GM12801 (cell line): ENCODE measurements at regions not wholly inside any gene's neighbourhood (a gene's known extent, or its start where the extent isn't known, plus 50 kb on each side); places are given as distances from the start of the nearest gene placed in this dataset.

ENCODE experiments used
- TF ChIP-seq, protein P1 (sequence below): IDR thresholded peaks from one replicate; pipeline ENCODE4 v1.5.1; 2011; ENCODE audit warnings: control low read depth; ENCODE audit not compliant: insufficient read length; ENCODE audit errors: extremely low read depth

DNA sequence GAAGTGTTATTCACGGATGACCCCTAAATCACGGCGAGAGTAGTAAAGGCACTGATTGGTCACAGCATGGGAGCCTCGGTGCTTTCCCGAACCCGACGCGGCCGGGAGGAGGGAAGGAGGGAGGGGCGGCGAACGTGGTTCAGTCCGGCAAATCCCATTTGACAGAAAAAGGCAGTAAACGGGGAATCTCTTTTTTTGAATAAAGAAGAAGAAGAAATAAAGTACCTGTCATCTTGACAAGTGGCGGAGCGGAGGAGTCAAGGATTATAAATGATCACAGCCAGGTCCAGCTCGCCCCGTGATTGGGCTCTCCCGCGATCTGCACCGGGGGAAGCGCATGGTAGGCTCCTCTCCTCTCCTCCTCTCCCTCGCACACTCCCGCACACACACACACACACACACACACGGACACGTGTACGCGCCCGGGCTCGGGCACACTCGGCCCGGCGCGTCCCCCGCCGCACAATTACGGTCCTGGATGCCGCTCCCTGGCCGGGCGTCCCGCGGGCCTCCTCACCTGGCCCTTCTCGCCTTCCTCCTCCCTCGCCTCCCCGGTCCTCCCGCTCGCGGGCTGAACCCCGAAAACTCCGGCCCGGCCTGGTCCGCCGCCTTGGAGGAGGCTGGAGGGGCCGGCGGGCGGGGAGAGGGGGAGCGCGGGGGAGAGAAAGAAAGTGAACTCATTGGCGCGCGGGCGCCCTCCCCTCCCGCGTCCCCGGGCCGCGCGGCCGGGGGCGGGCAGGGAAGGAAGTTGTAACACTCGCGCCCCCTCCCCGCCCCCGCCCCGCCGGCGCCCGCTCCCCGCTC, 99.2 kb upstream of the TENM3 start:
- TF ChIP-seq, protein P1, sequence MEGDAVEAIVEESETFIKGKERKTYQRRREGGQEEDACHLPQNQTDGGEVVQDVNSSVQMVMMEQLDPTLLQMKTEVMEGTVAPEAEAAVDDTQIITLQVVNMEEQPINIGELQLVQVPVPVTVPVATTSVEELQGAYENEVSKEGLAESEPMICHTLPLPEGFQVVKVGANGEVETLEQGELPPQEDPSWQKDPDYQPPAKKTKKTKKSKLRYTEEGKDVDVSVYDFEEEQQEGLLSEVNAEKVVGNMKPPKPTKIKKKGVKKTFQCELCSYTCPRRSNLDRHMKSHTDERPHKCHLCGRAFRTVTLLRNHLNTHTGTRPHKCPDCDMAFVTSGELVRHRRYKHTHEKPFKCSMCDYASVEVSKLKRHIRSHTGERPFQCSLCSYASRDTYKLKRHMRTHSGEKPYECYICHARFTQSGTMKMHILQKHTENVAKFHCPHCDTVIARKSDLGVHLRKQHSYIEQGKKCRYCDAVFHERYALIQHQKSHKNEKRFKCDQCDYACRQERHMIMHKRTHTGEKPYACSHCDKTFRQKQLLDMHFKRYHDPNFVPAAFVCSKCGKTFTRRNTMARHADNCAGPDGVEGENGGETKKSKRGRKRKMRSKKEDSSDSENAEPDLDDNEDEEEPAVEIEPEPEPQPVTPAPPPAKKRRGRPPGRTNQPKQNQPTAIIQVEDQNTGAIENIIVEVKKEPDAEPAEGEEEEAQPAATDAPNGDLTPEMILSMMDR = no peak

- TF ChIP-seq, protein P1 = no peak
These were observed 98.4 kb upstream of the TENM3 start for GRCh38 chr4:182144626-182145333.

GRCh38 chr4:182145334-182145905, 97.8 kb upstream of the TENM3 start:
- TF ChIP-seq, protein P1 = no peak

- TF ChIP-seq, protein P1 = no peak
These were observed 95.8 kb upstream of the TENM3 start for GRCh38 chr4:182147391-182147790.

- TF ChIP-seq, protein P1 = no peak
These were observed 92.6 kb upstream of the TENM3 start for GRCh38 chr4:182150645-182151044.

DNA sequence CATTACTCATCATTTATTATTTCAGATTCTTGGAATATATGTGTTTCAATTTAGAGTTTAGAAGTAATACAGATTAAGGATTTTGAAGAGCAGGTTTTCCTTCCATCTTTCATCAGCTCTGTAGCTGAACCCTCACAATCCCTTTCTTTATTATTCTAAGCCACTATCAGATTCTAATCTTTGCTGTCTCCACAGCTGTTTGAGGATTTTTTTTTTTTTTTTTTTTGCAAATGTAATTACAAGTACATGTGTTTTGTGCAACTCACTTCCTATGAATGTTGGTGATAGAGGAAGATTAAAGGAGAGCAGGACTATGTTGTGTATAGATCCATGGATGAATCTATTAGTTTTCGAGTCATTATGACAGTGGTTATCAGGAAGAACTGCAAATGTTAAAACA, 87.4 kb upstream of the TENM3 start:
- TF ChIP-seq, protein P1 = no peak

GRCh38 chr4:182163180-182163579, 80.0 kb upstream of the TENM3 start:
- TF ChIP-seq, protein P1 = no peak
